Psoas muscle (tissue), 7 donors: ENCODE measurements at regions not wholly inside any gene's neighbourhood (a gene's known extent, or its start where the extent isn't known, plus 50 kb on each side); places are given as distances from the start of the nearest gene placed in this dataset.

Source experiments
- ATAC-seq, 4 donors: fragments of 200-7000 bp; cut with Tn5 transposase; one replicate each; pipeline ENCODE4 v1.9.1; 2020; ENCODE audit warnings: moderate library complexity in 3 of 4, mild to moderate bottlenecking in 2 of 4
- DNase-seq, 2 donors: peaks; one replicate each; pipeline ENCODE4 v3.0.0-alpha.2; 2020
- H3K27ac ChIP-seq: fragments of 200-600 bp; one replicate; pipeline ENCODE4 v1.8.0; 2022
- H3K27me3 ChIP-seq, 3 donors: fragments of 200-600 bp in 1 of 3; one replicate each; pipeline versions ENCODE4 v1.6.1 to v1.8.0; 2013 to 2022; ENCODE audit warnings: low read length in 2 of 3, mild to moderate bottlenecking in 2 of 3, moderate library complexity in 1 of 3; ENCODE audit not compliant: insufficient read depth in 3 of 3
- H3K36me3 ChIP-seq, 2 donors: fragments of 200-600 bp in 1 of 2; one replicate each; pipeline versions ENCODE4 v1.6.1 to v1.8.0; 2013 to 2022; ENCODE audit warnings: low read depth in 1 of 2, mild to moderate bottlenecking in 1 of 2, moderate library complexity in 1 of 2; ENCODE audit not compliant: insufficient read depth in 1 of 2
- H3K4me1 ChIP-seq: fragments of 200-600 bp; one replicate; pipeline ENCODE4 v1.8.0; 2022
- H3K4me3 ChIP-seq: fragments of 200-600 bp; one replicate; pipeline ENCODE4 v1.8.0; 2022; ENCODE audit warnings: mild to moderate bottlenecking
- H3K9me3 ChIP-seq: fragments of 200-600 bp; one replicate; pipeline ENCODE4 v1.8.0; 2022
- CTCF ChIP-seq: fragments of 200-600 bp; IDR thresholded peaks from one replicate; pipeline ENCODE4 v1.8.0; 2022; ENCODE audit warnings: antibody characterized with exemption
- WGBS, 3 donors: extraction: QIAGEN DNeasy Blood & Tissue Kit; methylation state at CpG; one replicate each; pipeline versions ENCODE4 v1.1.6 to v1.1.7; 2013; 5-methylcytosine and 5-hydroxymethylcytosine counted together
- intact Hi-C, 2 donors: fragments of 100-400 bp; cut with DNase I; formaldehyde crosslinking; loops; one replicate each; pipeline versions ENCODE4 v1.11.0 to v1.14.2; 2022
- donor health status: healthy with polysubstance abuse.
- donor health status: DM: no; HTN: no; CAD: no; lungs with moderate emphysema.
- donor health status: Bipolar disorder and iron deficiency.
- donor health status: healthy.
- donor health status: DM: yes; HTN: yes; CAD: no.
- donor health status: DM: no; HTN: no; CAD: no.
- donor health status: DM: yes; HTN: yes; CAD: no.

GRCh38 chr10:5305374-5305773 is 59.4 kb upstream of the UCN3 start:
- intact Hi-C loops, result no loop called here
- H3K9me3 ChIP-seq, result no peaks in the 10 kb centered on the region
- DNase-seq, result no peak
- H3K36me3 ChIP-seq, result no peaks in the 10 kb centered on the region
- peak in 1 of 4 donors; percentile 32 for ATAC-seq
- WGBS, 3 donors, result 69 to 78% (median 74%) methylated on average over 7 of the region's 7 CpGs
- no peak for TF ChIP-seq CTCF
- no peak overlapping the region for H3K4me3 ChIP-seq
- H3K27me3 ChIP-seq, result peaks cover 0 to 2% (median 0%) of the 10 kb centered on the region in 3 donors
- H3K4me1 ChIP-seq, result no peaks in the 10 kb centered on the region
- no peak overlapping the region for H3K27ac ChIP-seq

GRCh38 chr10:5310914-5311313 is 53.9 kb upstream of the UCN3 start:
- intact Hi-C loops, result no loop called here
- Histone ChIP-seq H3K4me1 (no peaks in the 10 kb centered on the region), H3K36me3 (no peaks in the 10 kb centered on the region), H3K4me3 (no peak overlapping the region), H3K9me3 (no peaks in the 10 kb centered on the region), H3K27me3 (peaks cover 0 to 4% (median 0%) of the 10 kb centered on the region in 3 donors), H3K27ac (no peak overlapping the region)
- TF ChIP-seq CTCF, result no peak
- ATAC-seq (no peak), DNase-seq (no peak)
- WGBS, 3 donors, result 86 to 90% (median 87%) methylated on average over 3 of the region's 3 CpGs

- H3K27ac ChIP-seq, result no peak overlapping the region
- ATAC-seq (no peak), DNase-seq (no peak)
- H3K4me1 ChIP-seq, result no peaks in the 10 kb centered on the region
- H3K4me3 ChIP-seq, result no peak overlapping the region
- 46 to 90% (median 59%) methylated on average over 1 of the region's 1 CpG for WGBS, 3 donors
- no peaks in the 10 kb centered on the region for H3K9me3 ChIP-seq
- H3K27me3 ChIP-seq, result peaks cover 0 to 4% (median 0%) of the 10 kb centered on the region in 3 donors
- TF ChIP-seq CTCF, result no peak
- no peaks in the 10 kb centered on the region for H3K36me3 ChIP-seq
- intact Hi-C loops, result no loop called here
These were observed 53.1 kb upstream of the UCN3 start for GRCh38 chr10:5311617-5312016.

- H3K4me1 ChIP-seq, result peaks cover 9% of the 10 kb centered on the region
- intact Hi-C loops, result no loop called here
- 81 to 88% (median 87%) methylated on average over 5 of the region's 5 CpGs for WGBS, 3 donors
- H3K9me3 ChIP-seq, result no peaks in the 10 kb centered on the region
- H3K27ac ChIP-seq, result no peak overlapping the region
- TF ChIP-seq CTCF, result no peak
- DNase-seq (no peak), ATAC-seq (no peak)
- no peaks in the 10 kb centered on the region for H3K36me3 ChIP-seq
- no peak overlapping the region for H3K4me3 ChIP-seq
- H3K27me3 ChIP-seq, result peaks cover 0 to 2% (median 0%) of the 10 kb centered on the region in 3 donors
These were observed 49.9 kb upstream of the UCN3 start for GRCh38 chr10:5314840-5315239.
